OCI-LY1 (cell line): ENCODE measurements at regions not wholly inside any gene's neighbourhood (a gene's known extent, or its start where the extent isn't known, plus 50 kb on each side); places are given as distances from the start of the nearest gene placed in this dataset.

ENCODE experiments used
- CTCF ChIP-seq: fragments of 200-600 bp; sonication (generic), shearing (Covaris generic); IDR thresholded peaks from 2 replicates; pipeline ENCODE4 v1.5.1; 2017; ENCODE audit warnings: mild to moderate bottlenecking, antibody characterized with exemption, low read length, moderate library complexity, mixed read lengths
- EZH2 ChIP-seq: fragments of 200-600 bp; sonication (generic), shearing (Covaris generic); IDR thresholded peaks from 2 replicates; pipeline ENCODE4 v1.8.0; 2017; ENCODE audit warnings: borderline replicate concordance, mixed run types, mild to moderate bottlenecking, antibody characterized with exemption, low read length, moderate library complexity, mixed read lengths

GRCh38 chr5:126028336-126028735 lies 394.9 kb upstream of the GRAMD2B start:
- TF ChIP-seq CTCF (no peak), EZH2 (no peak)
